GM11168 (cell line): ENCODE measurements at regions not wholly inside any gene's neighbourhood (a gene's known extent, or its start where the extent isn't known, plus 50 kb on each side); places are given as distances from the start of the nearest gene placed in this dataset.
"Not testable (repeated sequence)": the region's sequence is repeated elsewhere in the genome, so short reads cannot be mapped to it uniquely, and the experiment has no call there.

Experiments used
- in situ Hi-C: fragments of 300-500 bp; cut with MboI; formaldehyde crosslinking; loops from one replicate; pipeline ENCODE4 v1.12.0; 2022; ENCODE audit warnings: low sequenced_read_pairs; ENCODE audit not compliant: unreplicated experiment

- in situ Hi-C loops = no loop called here
Measured at GRCh38 chr2:226164512-226164911, 635.1 kb downstream of the IRS1 start.

GRCh38 chr2:226160617-226161016, 639.0 kb downstream of the IRS1 start:
- in situ Hi-C loops = not testable (repeated sequence)

- in situ Hi-C loops = no loop called here
Measured at GRCh38 chr2:226159875-226160479, 639.6 kb downstream of the IRS1 start.

- in situ Hi-C loops = no loop called here
Measured at GRCh38 chr2:226158940-226159339, 640.7 kb downstream of the IRS1 start.

- in situ Hi-C loops = no loop called here
Measured at GRCh38 chr2:226158229-226158628, 641.4 kb downstream of the IRS1 start.

GRCh38 chr2:226155093-226155875, 644.3 kb downstream of the IRS1 start:
- in situ Hi-C loops = no loop called here

GRCh38 chr2:226154610-226155009, 645.0 kb downstream of the IRS1 start:
- in situ Hi-C loops = no loop called here

- in situ Hi-C loops = no loop called here
Measured at GRCh38 chr2:226153553-226153952, 646.1 kb downstream of the IRS1 start.

GRCh38 chr2:226151157-226151556, 648.5 kb downstream of the IRS1 start:
- in situ Hi-C loops = no loop called here

GRCh38 chr2:226143091-226143490, 656.5 kb downstream of the IRS1 start:
- in situ Hi-C loops = no loop called here

- in situ Hi-C loops = no loop called here
Measured at GRCh38 chr2:226142463-226142862, 657.2 kb downstream of the IRS1 start.

GRCh38 chr2:226140594-226140993, 659.0 kb downstream of the IRS1 start:
- in situ Hi-C loops = no loop called here

- in situ Hi-C loops = no loop called here
Measured at GRCh38 chr2:226139759-226140158, 659.9 kb downstream of the IRS1 start.

- in situ Hi-C loops = no loop called here
Measured at GRCh38 chr2:226137201-226137811, 662.3 kb downstream of the IRS1 start.

GRCh38 chr2:226136739-226137138, 662.9 kb downstream of the IRS1 start:
- in situ Hi-C loops = no loop called here

GRCh38 chr2:226135861-226136548, 663.6 kb downstream of the IRS1 start:
- in situ Hi-C loops = no loop called here

- in situ Hi-C loops = no loop called here
Measured at GRCh38 chr2:226132323-226133215, 667.1 kb downstream of the IRS1 start.

GRCh38 chr2:226131299-226131784, 668.3 kb downstream of the IRS1 start:
- in situ Hi-C loops = no loop called here

GRCh38 chr2:226130192-226130591, 669.4 kb downstream of the IRS1 start:
- in situ Hi-C loops = no loop called here

GRCh38 chr2:226127682-226128081, 671.9 kb downstream of the IRS1 start:
- in situ Hi-C loops = no loop called here
